ENCODE measurements at regions not wholly inside any gene's neighbourhood (a gene's known extent, or its start where the extent isn't known, plus 50 kb on each side); places are given as distances from the start of the nearest gene placed in this dataset.

DNA sequence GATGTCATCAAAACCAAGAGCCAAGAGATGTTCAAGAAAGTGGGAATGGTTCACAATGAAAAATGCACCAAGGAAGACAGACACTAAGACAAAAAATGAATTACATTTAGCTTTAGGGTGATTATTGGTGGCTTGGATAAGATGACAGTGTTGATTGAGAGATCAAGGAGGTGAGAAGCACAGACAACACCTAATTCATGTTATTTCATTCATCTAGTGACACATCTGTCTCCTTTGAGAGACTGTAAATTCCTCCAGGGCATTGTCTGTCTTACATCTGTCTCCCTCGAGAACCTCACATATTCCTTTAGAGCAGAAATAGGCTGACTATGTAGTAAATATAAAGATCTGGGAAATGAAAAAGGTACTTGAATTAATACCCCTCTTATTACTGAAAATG is 94.2 kb upstream of the SMIM31 start:
- TF ChIP-seq, protein P1, sequence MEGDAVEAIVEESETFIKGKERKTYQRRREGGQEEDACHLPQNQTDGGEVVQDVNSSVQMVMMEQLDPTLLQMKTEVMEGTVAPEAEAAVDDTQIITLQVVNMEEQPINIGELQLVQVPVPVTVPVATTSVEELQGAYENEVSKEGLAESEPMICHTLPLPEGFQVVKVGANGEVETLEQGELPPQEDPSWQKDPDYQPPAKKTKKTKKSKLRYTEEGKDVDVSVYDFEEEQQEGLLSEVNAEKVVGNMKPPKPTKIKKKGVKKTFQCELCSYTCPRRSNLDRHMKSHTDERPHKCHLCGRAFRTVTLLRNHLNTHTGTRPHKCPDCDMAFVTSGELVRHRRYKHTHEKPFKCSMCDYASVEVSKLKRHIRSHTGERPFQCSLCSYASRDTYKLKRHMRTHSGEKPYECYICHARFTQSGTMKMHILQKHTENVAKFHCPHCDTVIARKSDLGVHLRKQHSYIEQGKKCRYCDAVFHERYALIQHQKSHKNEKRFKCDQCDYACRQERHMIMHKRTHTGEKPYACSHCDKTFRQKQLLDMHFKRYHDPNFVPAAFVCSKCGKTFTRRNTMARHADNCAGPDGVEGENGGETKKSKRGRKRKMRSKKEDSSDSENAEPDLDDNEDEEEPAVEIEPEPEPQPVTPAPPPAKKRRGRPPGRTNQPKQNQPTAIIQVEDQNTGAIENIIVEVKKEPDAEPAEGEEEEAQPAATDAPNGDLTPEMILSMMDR (IDR thresholded peaks at IDR 0.05) = no peak
- no peak for TF ChIP-seq ZFX (IDR thresholded peaks at IDR 0.05; ENCODE audit: borderline replicate concordance)

All from 22Rv1 (cell line).